ENCODE measurements at regions not wholly inside any gene's neighbourhood (a gene's known extent, or its start where the extent isn't known, plus 50 kb on each side); places are given as distances from the start of the nearest gene placed in this dataset.

GRCh38 chr20:6887966-6888365 is 120.5 kb downstream of the BMP2 start:
- no peak for TF ChIP-seq CTCF (IDR thresholded peaks at IDR 0.05; ENCODE audit: partially characterized antibody, unreplicated experiment)
- DNase-seq, result no peak
- no peaks in the 10 kb centered on the region for H3K27me3 Mint-ChIP-seq (ENCODE audit: unreplicated experiment)

GRCh38 chr20:6888736-6889395 is 121.4 kb downstream of the BMP2 start:
- Mint-ChIP-seq H3K36me3 (ENCODE audit: unreplicated experiment) (no peaks in the 10 kb centered on the region), H3K9me3 (ENCODE audit: unreplicated experiment) (peaks cover 2% of the 10 kb centered on the region), H3K27me3 (ENCODE audit: unreplicated experiment) (no peaks in the 10 kb centered on the region), H3K4me1 (ENCODE audit: low read depth, unreplicated experiment) (no peaks in the 10 kb centered on the region), H3K4me3 (ENCODE audit: unreplicated experiment) (no peak overlapping the region), H3K27ac (ENCODE audit: unreplicated experiment) (no peak overlapping the region)
- TF ChIP-seq CTCF (IDR thresholded peaks at IDR 0.05; ENCODE audit: partially characterized antibody, unreplicated experiment), result no peak
- DNase-seq, result no peak

More at GRCh38 chr20:6887966-6888365, 120.5 kb downstream of the BMP2 start:
- Mint-ChIP-seq H3K27ac (ENCODE audit: unreplicated experiment) (no peak overlapping the region), H3K9me3 (ENCODE audit: unreplicated experiment) (peaks cover 2% of the 10 kb centered on the region), H3K4me3 (ENCODE audit: unreplicated experiment) (no peak overlapping the region), H3K4me1 (ENCODE audit: low read depth, unreplicated experiment) (no peaks in the 10 kb centered on the region), H3K36me3 (ENCODE audit: unreplicated experiment) (no peaks in the 10 kb centered on the region)

- Mint-ChIP-seq H3K27me3 (ENCODE audit: unreplicated experiment) (no peaks in the 10 kb centered on the region), H3K4me1 (ENCODE audit: low read depth, unreplicated experiment) (no peaks in the 10 kb centered on the region), H3K9me3 (ENCODE audit: unreplicated experiment) (peaks cover 2% of the 10 kb centered on the region), H3K27ac (ENCODE audit: unreplicated experiment) (no peak overlapping the region), H3K36me3 (ENCODE audit: unreplicated experiment) (no peaks in the 10 kb centered on the region), H3K4me3 (ENCODE audit: unreplicated experiment) (no peak overlapping the region)
- TF ChIP-seq CTCF (IDR thresholded peaks at IDR 0.05; ENCODE audit: partially characterized antibody, unreplicated experiment), result no peak
- no peak for DNase-seq
Measured at GRCh38 chr20:6892724-6893123, 125.2 kb downstream of the BMP2 start.

DNA sequence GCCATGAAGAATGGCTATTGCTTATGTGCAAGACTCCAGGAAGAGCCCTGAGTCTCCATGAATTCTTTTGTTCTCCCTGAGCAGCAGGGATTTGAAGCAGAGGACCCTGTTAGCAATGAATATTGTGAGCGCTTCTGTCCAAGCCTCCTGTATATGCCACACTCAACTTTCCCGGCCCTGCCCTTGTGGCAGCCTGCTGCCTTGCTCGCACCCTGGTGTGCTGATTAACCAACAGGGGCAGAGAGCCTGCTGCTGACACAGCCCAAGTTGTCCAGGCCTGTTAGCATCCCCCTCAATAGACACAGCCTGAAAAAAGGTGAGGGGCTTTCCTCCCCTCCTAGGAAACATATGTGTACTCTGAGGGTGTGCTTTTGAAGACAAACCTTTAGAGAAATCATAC is 131.4 kb downstream of the BMP2 start:
- DNase-seq, result no peak
- Mint-ChIP-seq H3K27me3 (ENCODE audit: unreplicated experiment) (no peaks in the 10 kb centered on the region), H3K4me1 (ENCODE audit: low read depth, unreplicated experiment) (no peaks in the 10 kb centered on the region), H3K9me3 (ENCODE audit: unreplicated experiment) (no peaks in the 10 kb centered on the region), H3K4me3 (ENCODE audit: unreplicated experiment) (no peak overlapping the region), H3K27ac (ENCODE audit: unreplicated experiment) (no peak overlapping the region), H3K36me3 (ENCODE audit: unreplicated experiment) (no peaks in the 10 kb centered on the region)
- no peak for TF ChIP-seq CTCF (IDR thresholded peaks at IDR 0.05; ENCODE audit: partially characterized antibody, unreplicated experiment)

DNA sequence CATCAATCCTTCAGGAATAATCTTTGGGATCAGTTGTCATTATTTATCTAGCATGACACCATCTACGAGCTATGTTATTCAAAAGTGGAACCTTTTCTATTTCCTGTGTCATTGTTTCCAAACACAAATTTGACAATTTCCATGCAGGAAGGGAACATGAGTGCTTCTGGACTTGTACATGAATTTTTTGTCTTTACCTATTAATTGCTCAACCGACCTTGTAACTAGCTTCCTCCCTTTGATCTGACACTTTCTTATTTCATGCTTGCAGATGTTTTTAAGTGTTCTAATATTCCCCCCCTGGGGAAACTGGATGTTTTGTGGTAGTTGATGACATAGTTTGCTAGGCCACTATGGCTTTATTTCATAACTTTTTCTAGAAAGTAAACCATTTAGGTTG is 139.4 kb downstream of the BMP2 start:
- H3K36me3 Mint-ChIP-seq (ENCODE audit: unreplicated experiment), result no peaks in the 10 kb centered on the region
- no peaks in the 10 kb centered on the region for H3K27me3 Mint-ChIP-seq (ENCODE audit: unreplicated experiment)
- no peak for DNase-seq

More for the DNA sequence above, 139.4 kb downstream of the BMP2 start:
- no peak for TF ChIP-seq CTCF (IDR thresholded peaks at IDR 0.05; ENCODE audit: partially characterized antibody, unreplicated experiment)
- H3K4me1 Mint-ChIP-seq (ENCODE audit: low read depth, unreplicated experiment), result peaks cover 21% of the 10 kb centered on the region
- H3K9me3 Mint-ChIP-seq (ENCODE audit: unreplicated experiment), result no peaks in the 10 kb centered on the region
- no peak overlapping the region for H3K4me3 Mint-ChIP-seq (ENCODE audit: unreplicated experiment)
- H3K27ac Mint-ChIP-seq (ENCODE audit: unreplicated experiment), result no peak overlapping the region
